ENCODE measurements at regions not wholly inside any gene's neighbourhood (a gene's known extent, or its start where the extent isn't known, plus 50 kb on each side); places are given as distances from the start of the nearest gene placed in this dataset.

DNA sequence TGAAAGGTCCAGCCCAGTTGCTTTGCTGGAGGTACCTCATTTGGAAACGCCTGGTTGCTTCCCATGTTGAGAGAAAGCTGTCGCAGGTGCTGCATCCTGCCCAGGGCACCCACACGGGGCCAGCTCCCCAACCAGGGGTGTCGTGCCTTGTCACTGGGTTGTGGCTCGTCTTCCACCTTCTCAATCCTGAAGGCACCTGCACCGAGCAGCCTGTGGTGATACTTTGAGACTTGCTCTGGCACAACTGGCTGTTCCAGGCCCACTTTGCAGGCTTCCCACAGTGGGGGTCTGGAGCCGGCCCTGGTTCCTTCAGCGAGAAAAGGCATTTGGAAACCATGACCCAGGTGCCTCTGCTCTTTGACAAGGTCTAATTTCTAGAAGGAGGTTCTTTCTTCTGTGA, 197.3 kb upstream of the PPP2R2D start:
- TF ChIP-seq POLR2A (IDR thresholded peaks at IDR 0.05; ENCODE audit: extremely low read depth, insufficient read length) (no peak), MYC (IDR thresholded peaks at IDR 0.05; ENCODE audit: low read depth, low read length) (no peak)
- TF ChIP-seq, protein P1, sequence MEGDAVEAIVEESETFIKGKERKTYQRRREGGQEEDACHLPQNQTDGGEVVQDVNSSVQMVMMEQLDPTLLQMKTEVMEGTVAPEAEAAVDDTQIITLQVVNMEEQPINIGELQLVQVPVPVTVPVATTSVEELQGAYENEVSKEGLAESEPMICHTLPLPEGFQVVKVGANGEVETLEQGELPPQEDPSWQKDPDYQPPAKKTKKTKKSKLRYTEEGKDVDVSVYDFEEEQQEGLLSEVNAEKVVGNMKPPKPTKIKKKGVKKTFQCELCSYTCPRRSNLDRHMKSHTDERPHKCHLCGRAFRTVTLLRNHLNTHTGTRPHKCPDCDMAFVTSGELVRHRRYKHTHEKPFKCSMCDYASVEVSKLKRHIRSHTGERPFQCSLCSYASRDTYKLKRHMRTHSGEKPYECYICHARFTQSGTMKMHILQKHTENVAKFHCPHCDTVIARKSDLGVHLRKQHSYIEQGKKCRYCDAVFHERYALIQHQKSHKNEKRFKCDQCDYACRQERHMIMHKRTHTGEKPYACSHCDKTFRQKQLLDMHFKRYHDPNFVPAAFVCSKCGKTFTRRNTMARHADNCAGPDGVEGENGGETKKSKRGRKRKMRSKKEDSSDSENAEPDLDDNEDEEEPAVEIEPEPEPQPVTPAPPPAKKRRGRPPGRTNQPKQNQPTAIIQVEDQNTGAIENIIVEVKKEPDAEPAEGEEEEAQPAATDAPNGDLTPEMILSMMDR (IDR thresholded peaks at IDR 0.05; ENCODE audit: low read depth, low read length): no peak
- TF ChIP-seq, protein P2, sequence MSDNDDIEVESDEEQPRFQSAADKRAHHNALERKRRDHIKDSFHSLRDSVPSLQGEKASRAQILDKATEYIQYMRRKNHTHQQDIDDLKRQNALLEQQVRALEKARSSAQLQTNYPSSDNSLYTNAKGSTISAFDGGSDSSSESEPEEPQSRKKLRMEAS (IDR thresholded peaks at IDR 0.05; ENCODE audit: low read depth, low read length): no peak

Measured in NB4 (cell line).